Right hindlimb (tissue), 1 donor: ENCODE measurements at regions not wholly inside any gene's neighbourhood (a gene's known extent, or its start where the extent isn't known, plus 50 kb on each side); places are given as distances from the start of the nearest gene placed in this dataset.

ENCODE experiments used
- DNase-seq: peaks from one replicate; pipeline ENCODE4 v3.0.0-alpha.2; 2018

- no peak for DNase-seq
Measured at GRCh38 chr2:228283491-228284171, 102.1 kb upstream of the SPHKAP start.

- no peak for DNase-seq
Measured at GRCh38 chr2:228282376-228282775, 100.9 kb upstream of the SPHKAP start.

DNA sequence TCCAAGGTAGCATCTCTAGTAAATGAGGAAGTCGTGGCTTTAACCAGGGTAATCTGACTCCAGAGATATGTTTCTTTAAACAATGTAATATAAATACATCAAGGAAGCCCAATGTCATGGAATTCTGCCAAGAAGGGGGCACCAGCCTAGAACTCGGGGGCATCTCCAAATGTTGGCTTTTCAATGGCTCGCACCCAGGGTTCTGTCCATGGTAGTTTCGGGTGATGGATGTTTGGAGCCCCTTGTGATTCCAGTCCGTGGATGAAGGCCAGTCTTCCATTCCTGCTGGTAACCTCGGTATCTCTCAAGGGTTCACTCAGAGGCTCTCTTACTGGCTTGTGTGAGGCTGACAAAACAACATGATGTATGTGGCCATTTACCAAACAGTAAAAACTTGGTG is 91.7 kb upstream of the SPHKAP start:
- no peak for DNase-seq

DNA sequence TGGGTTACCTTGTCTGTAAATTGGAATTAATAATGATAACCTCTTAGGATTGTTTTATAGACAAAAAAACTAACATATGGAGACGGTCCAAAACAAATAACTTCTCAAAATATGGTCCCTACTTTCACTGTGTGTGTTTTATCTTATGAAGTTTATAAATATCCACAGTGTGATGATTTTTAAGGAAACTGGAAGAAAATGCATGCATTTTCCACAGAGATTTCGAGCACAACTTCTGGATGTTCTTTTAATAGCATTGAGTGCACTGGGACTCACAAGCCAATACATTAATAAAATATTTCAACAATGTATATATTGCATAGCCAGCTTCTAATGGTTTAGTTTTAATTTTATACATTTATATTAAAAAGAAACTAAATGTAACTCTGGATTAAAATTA is 87.9 kb upstream of the SPHKAP start:
- no peak for DNase-seq

DNA sequence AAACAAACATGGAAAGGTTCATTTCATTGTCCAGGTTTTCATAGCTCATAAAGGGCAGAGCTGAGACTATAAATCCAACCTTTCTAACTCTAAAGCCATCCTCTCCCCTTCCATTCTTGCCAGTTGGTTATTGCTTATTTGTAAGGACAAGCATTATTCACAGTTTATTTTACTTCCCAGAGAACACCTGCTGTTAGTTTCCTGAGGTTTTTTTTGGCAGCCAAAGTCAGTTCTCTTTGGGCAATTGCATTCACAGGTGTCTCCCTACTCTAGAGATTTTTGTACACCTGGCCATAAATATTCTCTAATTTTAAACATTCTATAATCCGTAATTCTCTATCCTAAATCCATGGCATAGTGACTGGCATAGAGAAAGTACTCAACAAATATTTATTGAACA is 87.3 kb upstream of the SPHKAP start:
- DNase-seq, result no peak

- no peak for DNase-seq
Measured at GRCh38 chr2:228268301-228268700, 86.8 kb upstream of the SPHKAP start.

GRCh38 chr2:228263156-228263555 is 81.7 kb upstream of the SPHKAP start:
- no peak for DNase-seq

GRCh38 chr2:228261546-228261945 is 80.1 kb upstream of the SPHKAP start:
- no peak for DNase-seq

- DNase-seq, result no peak
Measured at GRCh38 chr2:228257379-228257778, 75.9 kb upstream of the SPHKAP start.

DNA sequence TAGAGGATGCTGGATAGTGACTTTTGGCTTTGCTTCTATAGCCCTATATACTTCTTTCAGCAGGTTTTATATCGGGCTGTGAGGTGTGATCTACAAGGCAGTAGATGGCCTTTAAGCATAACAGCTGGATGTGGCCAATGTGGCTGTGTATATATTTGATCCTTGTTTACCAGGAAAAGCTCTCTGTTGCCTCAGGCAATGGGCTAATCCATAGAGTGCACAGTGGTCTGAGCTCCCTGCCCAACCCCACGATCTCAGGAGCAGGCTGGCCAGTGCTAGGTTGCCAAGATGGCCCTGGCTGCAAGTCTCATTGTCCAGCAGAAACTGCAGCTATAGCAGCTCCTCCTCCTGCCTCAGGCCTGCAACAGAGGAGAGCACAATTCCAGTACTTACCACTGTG is 72.3 kb upstream of the SPHKAP start:
- no peak for DNase-seq

DNA sequence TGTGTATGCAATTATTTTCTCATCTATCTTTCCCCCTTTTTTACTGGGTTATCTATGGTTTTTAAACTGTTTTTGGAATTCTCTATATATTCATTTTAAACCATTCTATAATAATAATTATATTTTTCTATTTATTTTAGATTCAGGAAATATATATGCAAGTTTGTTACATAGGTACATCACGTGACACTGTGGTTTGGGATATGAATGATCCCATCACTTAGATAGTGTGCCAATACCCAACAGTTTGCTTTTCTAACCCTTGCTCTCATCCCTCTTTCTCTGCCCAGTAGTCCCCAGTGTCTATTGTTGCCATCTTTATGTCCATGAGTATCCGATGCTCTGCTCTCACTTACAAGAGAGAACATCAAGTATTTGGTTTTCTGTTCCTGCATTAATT is 65.8 kb upstream of the SPHKAP start:
- DNase-seq, result no peak

- DNase-seq, result no peak
Measured at GRCh38 chr2:228245601-228246000, 64.1 kb upstream of the SPHKAP start.

- no peak for DNase-seq
Measured at GRCh38 chr2:228242591-228242990, 61.1 kb upstream of the SPHKAP start.

DNA sequence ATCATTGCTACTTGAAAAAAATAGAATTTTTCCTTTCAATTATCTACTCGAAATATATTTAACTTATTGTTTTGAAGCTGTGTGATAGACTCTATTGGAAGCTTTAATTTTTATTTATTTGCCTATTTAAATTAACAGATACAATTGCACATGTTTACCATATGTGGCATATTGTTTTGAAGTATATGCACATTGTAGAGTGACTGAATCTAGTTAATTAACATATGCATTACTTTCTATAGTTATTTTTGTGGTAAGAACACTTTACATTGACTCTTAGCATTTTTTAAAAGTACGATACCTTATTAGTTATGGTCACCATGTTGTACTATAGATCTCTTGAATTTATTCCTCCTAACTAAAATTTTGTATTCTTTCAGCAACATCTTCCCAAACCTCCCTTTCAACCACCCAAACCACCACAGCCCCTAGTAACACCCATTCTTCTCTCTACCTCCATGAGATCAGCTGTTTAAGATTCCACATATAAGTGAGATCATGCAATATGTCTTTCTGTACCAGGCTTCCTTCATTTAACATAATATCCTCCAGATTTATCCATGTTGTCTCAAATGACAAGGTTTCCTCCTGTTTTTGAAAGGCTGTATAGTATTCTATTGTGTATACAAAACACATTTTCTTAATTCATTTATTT is 58.5 kb upstream of the SPHKAP start:
- no peak for DNase-seq

GRCh38 chr2:228239207-228239906 is 57.9 kb upstream of the SPHKAP start:
- DNase-seq, result no peak
